ENCODE measurements at regions not wholly inside any gene's neighbourhood (a gene's known extent, or its start where the extent isn't known, plus 50 kb on each side); places are given as distances from the start of the nearest gene placed in this dataset.

DNA sequence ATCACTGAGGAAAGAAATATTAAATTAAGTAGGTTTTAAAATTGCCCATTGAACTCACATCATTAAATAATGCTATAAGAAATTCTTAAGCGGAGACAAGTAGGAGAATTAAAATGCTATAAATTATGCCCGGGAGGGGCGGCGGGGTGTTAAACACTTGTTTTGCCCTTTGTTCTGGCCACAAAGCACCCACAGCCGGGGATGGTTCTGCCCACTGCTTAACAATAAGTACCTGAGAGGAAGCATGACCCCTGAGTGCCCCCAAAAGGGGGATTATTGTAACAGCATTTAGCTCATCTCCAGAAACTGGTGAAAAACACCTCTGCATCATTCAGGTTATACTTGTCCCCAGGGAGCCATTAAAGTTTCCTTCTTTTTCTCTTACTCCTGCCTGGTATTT, 332.7 kb upstream of the POU3F3 start:
- Histone ChIP-seq H3K36me3 (ENCODE audit: insufficient read depth) (no peaks in the 10 kb centered on the region), H4K20me1 (replicated peaks; ENCODE audit: insufficient read depth) (no peaks in the 10 kb centered on the region), H2AFZ (no peak overlapping the region), H3K4me2 (no peak overlapping the region), H3K4me3 (no peak overlapping the region), H3K79me2 (replicated peaks; ENCODE audit: insufficient read depth) (no peaks in the 10 kb centered on the region), H3K9me2 (ENCODE audit: insufficient read depth) (no peaks in the 10 kb centered on the region), H3K27me3 (ENCODE audit: insufficient read depth) (no peaks in the 10 kb centered on the region), H3K4me1 (ENCODE audit: insufficient read depth) (peaks cover 6% of the 10 kb centered on the region; the same call in 1 of the 2 replicates), H3F3A (replicated peaks; ENCODE audit: low read depth) (no peaks in the 10 kb centered on the region), H3K27ac (ENCODE audit: low read depth) (no peak overlapping the region)
- H3K4me1 Mint-ChIP-seq = peaks cover 11% of the 10 kb centered on the region; the same call in 2 of the 3 replicates
- DNase-seq (ENCODE audit: low spot score) = peak; percentile 81
- no peaks in the 10 kb centered on the region for H3K9me3 Mint-ChIP-seq
- no peaks in the 10 kb centered on the region for H3K27me3 Mint-ChIP-seq (ENCODE audit: insufficient read depth, low read depth, poor library complexity)
- peak; percentile 97 for ATAC-seq
- no peaks in the 10 kb centered on the region for H3K36me3 Mint-ChIP-seq (ENCODE audit: low read depth)
- TF ChIP-seq, protein P1, sequence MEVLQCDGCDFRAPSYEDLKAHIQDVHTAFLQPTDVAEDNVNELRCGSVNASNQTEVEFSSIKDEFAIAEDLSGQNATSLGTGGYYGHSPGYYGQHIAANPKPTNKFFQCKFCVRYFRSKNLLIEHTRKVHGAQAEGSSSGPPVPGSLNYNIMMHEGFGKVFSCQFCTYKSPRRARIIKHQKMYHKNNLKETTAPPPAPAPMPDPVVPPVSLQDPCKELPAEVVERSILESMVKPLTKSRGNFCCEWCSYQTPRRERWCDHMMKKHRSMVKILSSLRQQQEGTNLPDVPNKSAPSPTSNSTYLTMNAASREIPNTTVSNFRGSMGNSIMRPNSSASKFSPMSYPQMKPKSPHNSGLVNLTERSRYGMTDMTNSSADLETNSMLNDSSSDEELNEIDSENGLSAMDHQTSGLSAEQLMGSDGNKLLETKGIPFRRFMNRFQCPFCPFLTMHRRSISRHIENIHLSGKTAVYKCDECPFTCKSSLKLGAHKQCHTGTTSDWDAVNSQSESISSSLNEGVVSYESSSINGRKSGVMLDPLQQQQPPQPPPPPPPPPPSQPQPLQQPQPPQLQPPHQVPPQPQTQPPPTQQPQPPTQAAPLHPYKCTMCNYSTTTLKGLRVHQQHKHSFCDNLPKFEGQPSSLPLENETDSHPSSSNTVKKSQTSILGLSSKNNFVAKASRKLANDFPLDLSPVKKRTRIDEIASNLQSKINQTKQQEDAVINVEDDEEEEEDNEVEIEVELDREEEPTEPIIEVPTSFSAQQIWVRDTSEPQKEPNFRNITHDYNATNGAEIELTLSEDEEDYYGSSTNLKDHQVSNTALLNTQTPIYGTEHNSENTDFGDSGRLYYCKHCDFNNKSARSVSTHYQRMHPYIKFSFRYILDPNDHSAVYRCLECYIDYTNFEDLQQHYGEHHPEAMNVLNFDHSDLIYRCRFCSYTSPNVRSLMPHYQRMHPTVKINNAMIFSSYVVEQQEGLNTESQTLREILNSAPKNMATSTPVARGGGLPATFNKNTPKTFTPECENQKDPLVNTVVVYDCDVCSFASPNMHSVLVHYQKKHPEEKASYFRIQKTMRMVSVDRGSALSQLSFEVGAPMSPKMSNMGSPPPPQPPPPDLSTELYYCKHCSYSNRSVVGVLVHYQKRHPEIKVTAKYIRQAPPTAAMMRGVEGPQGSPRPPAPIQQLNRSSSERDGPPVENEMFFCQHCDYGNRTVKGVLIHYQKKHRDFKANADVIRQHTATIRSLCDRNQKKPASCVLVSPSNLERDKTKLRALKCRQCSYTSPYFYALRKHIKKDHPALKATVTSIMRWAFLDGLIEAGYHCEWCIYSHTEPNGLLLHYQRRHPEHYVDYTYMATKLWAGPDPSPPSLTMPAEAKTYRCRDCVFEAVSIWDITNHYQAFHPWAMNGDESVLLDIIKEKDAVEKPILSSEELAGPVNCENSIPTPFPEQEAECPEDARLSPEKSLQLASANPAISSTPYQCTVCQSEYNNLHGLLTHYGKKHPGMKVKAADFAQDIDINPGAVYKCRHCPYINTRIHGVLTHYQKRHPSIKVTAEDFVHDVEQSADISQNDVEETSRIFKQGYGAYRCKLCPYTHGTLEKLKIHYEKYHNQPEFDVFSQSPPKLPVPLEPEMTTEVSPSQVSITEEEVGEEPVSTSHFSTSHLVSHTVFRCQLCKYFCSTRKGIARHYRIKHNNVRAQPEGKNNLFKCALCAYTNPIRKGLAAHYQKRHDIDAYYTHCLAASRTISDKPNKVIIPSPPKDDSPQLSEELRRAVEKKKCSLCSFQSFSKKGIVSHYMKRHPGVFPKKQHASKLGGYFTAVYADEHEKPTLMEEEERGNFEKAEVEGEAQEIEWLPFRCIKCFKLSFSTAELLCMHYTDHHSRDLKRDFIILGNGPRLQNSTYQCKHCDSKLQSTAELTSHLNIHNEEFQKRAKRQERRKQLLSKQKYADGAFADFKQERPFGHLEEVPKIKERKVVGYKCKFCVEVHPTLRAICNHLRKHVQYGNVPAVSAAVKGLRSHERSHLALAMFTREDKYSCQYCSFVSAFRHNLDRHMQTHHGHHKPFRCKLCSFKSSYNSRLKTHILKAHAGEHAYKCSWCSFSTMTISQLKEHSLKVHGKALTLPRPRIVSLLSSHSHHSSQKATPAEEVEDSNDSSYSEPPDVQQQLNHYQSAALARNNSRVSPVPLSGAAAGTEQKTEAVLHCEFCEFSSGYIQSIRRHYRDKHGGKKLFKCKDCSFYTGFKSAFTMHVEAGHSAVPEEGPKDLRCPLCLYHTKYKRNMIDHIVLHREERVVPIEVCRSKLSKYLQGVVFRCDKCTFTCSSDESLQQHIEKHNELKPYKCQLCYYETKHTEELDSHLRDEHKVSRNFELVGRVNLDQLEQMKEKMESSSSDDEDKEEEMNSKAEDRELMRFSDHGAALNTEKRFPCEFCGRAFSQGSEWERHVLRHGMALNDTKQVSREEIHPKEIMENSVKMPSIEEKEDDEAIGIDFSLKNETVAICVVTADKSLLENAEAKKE (CRISPR knock-in tag; IDR thresholded peaks at IDR 0.05) = no peak
- TF ChIP-seq, protein P2, sequence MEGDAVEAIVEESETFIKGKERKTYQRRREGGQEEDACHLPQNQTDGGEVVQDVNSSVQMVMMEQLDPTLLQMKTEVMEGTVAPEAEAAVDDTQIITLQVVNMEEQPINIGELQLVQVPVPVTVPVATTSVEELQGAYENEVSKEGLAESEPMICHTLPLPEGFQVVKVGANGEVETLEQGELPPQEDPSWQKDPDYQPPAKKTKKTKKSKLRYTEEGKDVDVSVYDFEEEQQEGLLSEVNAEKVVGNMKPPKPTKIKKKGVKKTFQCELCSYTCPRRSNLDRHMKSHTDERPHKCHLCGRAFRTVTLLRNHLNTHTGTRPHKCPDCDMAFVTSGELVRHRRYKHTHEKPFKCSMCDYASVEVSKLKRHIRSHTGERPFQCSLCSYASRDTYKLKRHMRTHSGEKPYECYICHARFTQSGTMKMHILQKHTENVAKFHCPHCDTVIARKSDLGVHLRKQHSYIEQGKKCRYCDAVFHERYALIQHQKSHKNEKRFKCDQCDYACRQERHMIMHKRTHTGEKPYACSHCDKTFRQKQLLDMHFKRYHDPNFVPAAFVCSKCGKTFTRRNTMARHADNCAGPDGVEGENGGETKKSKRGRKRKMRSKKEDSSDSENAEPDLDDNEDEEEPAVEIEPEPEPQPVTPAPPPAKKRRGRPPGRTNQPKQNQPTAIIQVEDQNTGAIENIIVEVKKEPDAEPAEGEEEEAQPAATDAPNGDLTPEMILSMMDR (conservative IDR thresholded peaks at IDR 0.05; ENCODE audit: low read depth in 2 of 2) = peak; percentile 56 to 70
- TF ChIP-seq, protein P3, sequence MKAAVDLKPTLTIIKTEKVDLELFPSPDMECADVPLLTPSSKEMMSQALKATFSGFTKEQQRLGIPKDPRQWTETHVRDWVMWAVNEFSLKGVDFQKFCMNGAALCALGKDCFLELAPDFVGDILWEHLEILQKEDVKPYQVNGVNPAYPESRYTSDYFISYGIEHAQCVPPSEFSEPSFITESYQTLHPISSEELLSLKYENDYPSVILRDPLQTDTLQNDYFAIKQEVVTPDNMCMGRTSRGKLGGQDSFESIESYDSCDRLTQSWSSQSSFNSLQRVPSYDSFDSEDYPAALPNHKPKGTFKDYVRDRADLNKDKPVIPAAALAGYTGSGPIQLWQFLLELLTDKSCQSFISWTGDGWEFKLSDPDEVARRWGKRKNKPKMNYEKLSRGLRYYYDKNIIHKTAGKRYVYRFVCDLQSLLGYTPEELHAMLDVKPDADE (IDR thresholded peaks at IDR 0.05) = no peak
- no peak overlapping the region for H3K27ac Mint-ChIP-seq
- H3K4me3 Mint-ChIP-seq = no peak overlapping the region
